A549 (cell line): ENCODE measurements at regions not wholly inside any gene's neighbourhood (a gene's known extent, or its start where the extent isn't known, plus 50 kb on each side); places are given as distances from the start of the nearest gene placed in this dataset.
A peak's percentile ranks its signal among the peaks of the same experiment; 100 is the strongest.

Experiments used
- ATAC-seq, 2 experiments: fragments of 200-7000 bp in 1 of 2; fragments of >200 bp in 1 of 2; cut with Nextera tagmentation in 1 of 2; cut with Tn5 transposase in 1 of 2; 3 replicates each; pipeline versions ENCODE4 v1.8.0 to v1.9.1; 2018 to 2020; ENCODE audit warnings: mild to moderate bottlenecking in 1 of 2, moderate library complexity in 1 of 2
- CTCF ChIA-PET: fragments of 300-600 bp; sonication (Branson Sonifier 250); formaldehyde crosslinking; extraction: SDS; loops from one replicate; lab custom pipeline; 2021; ENCODE audit warnings: antibody characterized with exemption, inconsistent platforms; lab: Yijun Ruan, JAX
- POLR2A ChIA-PET: fragments of 350-600 bp; formaldehyde crosslinking; extraction: SDS; loops from one replicate; lab custom pipeline; 2021; ENCODE audit warnings: antibody characterized with exemption, inconsistent platforms; lab: Yijun Ruan, JAX
- DNase-seq, 2 experiments: peaks; one replicate each; pipeline versions ENCODE4 v3.0.0 to v3.0.0-alpha.2; 2011 to 2016; ENCODE audit warnings: low read depth in 1 of 2, low spot score in 1 of 2
- FAIRE-seq: peaks from 2 replicates; lab custom pipeline; 2011; peaks lifted over from hg19 to GRCh38; lab: Jason Lieb, UNC
- H3K27ac ChIP-seq, 2 experiments: fragments of >200 bp; sonication (Bioruptor Twin); formaldehyde crosslinking; 3 replicates each; pipeline ENCODE4 v1.5.1; 2016 to 2017
- H3K4me1 ChIP-seq: fragments of >200 bp; sonication (Bioruptor Twin); formaldehyde crosslinking; 3 replicates; pipeline ENCODE4 v1.6.1; 2016
- H3K4me2 ChIP-seq: fragments of >200 bp; sonication (Bioruptor Twin); formaldehyde crosslinking; 3 replicates; pipeline ENCODE4 v1.6.1; 2016
- H3K4me3 ChIP-seq: fragments of >200 bp; sonication (Bioruptor Twin); formaldehyde crosslinking; 3 replicates; pipeline ENCODE4 v1.5.1; 2016
- H3K9me3 ChIP-seq: fragments of >200 bp; sonication (Bioruptor Twin); formaldehyde crosslinking; 3 replicates; pipeline ENCODE4 v1.6.1; 2016
- BHLHE40 ChIP-seq: IDR thresholded peaks from 2 replicates; pipeline ENCODE4 v1.6.1; 2012; ENCODE audit warnings: low read depth, low read length, inconsistent platforms
- CBX2 ChIP-seq: fragments of 200-600 bp; sonication (generic); IDR thresholded peaks from 2 replicates; pipeline ENCODE4 v1.6.1; 2016; ENCODE audit warnings: low read depth, mild to moderate bottlenecking, borderline replicate concordance
- CEBPB ChIP-seq, 2 experiments: fragments of >200 bp in 1 of 2; sonication (Bioruptor Twin) in 1 of 2; formaldehyde crosslinking in 1 of 2; IDR thresholded peaks; 2 replicates each; pipeline ENCODE4 v1.6.1; 2012 to 2016
- CHD2 ChIP-seq: fragments of 150-350 bp; IDR thresholded peaks from 2 replicates; pipeline ENCODE4 v1.6.1; 2014; ENCODE audit warnings: low read length; ENCODE audit not compliant: partially characterized antibody
- FOSL2 ChIP-seq, 2 experiments: fragments of 450-650 bp in 1 of 2; fragments of >200 bp in 1 of 2; sonication (Bioruptor Twin) in 1 of 2; formaldehyde crosslinking; IDR thresholded peaks; 2 replicates each; pipeline versions ENCODE4 v1.5.0 to v1.6.1; 2016 to 2020; ENCODE audit warnings: mild to moderate bottlenecking in 1 of 2, moderate library complexity in 1 of 2
- HDAC2 ChIP-seq: fragments of 200-600 bp; sonication (generic); IDR thresholded peaks from 2 replicates; pipeline ENCODE4 v1.6.1; 2016
- HOXA7 ChIP-seq: fragments of 250-450 bp; sonication (Bioruptor Pico); IDR thresholded peaks from 2 replicates; pipeline ENCODE4 v1.5.0; 2020; ENCODE audit warnings: mild to moderate bottlenecking, moderate library complexity
- HOXB5 ChIP-seq: fragments of 250-450 bp; sonication (Bioruptor Pico); IDR thresholded peaks from 2 replicates; pipeline ENCODE4 v1.5.0; 2020; ENCODE audit warnings: mild to moderate bottlenecking, moderate library complexity
- KDM5A ChIP-seq: fragments of 200-600 bp; sonication (generic); IDR thresholded peaks from 2 replicates; pipeline ENCODE4 v1.6.1; 2016; ENCODE audit warnings: antibody characterized with exemption, mild to moderate bottlenecking
- MAFK ChIP-seq: fragments of 450-650 bp; IDR thresholded peaks from 2 replicates; pipeline ENCODE4 v1.6.1; 2014; ENCODE audit not compliant: partially characterized antibody
- MAZ ChIP-seq: fragments of 150-350 bp; IDR thresholded peaks from 2 replicates; pipeline ENCODE4 v1.6.1; 2014; ENCODE audit warnings: antibody characterized with exemption, low read depth, low read length, borderline replicate concordance
- MYC ChIP-seq: IDR thresholded peaks from 2 replicates; pipeline ENCODE4 v1.6.1; 2012; ENCODE audit warnings: mild to moderate bottlenecking, inconsistent platforms, low read length, improper control_type of control experiment, borderline replicate concordance
- PHF8 ChIP-seq: fragments of 200-600 bp; sonication (generic); IDR thresholded peaks from 2 replicates; pipeline ENCODE4 v1.6.1; 2016; ENCODE audit warnings: low read depth, mild to moderate bottlenecking, antibody characterized with exemption, moderate library complexity, borderline replicate concordance
- POLR2A ChIP-seq: IDR thresholded peaks from 2 replicates; pipeline ENCODE4 v1.6.1; 2012; ENCODE audit warnings: mild to moderate bottlenecking, low read length
- POLR2AphosphoS2 ChIP-seq: conservative IDR thresholded peaks from 2 replicates; pipeline ENCODE4 v1.6.1; 2012; ENCODE audit warnings: low read length, improper control_type of control experiment, inconsistent platforms
- RAD21 ChIP-seq, 2 experiments: fragments of >200 bp in 1 of 2; sonication (Bioruptor Twin) in 1 of 2; formaldehyde crosslinking in 1 of 2; IDR thresholded peaks in 1 of 2; conservative IDR thresholded peaks in 1 of 2; 2 replicates in 1 of 2; 3 replicates in 1 of 2; pipeline ENCODE4 v1.6.1; 2012 to 2018; ENCODE audit warnings: inconsistent platforms in 1 of 2
- RNF2 ChIP-seq: fragments of 200-600 bp; sonication (generic); IDR thresholded peaks from 2 replicates; pipeline ENCODE4 v1.6.1; 2016; ENCODE audit warnings: low read depth, mild to moderate bottlenecking, antibody characterized with exemption, moderate library complexity, borderline replicate concordance
- SMC3 ChIP-seq: fragments of >200 bp; sonication (Bioruptor Twin); formaldehyde crosslinking; IDR thresholded peaks from 3 replicates; pipeline ENCODE4 v1.6.1; 2018; ENCODE audit warnings: inconsistent platforms
- SREBF2 ChIP-seq: fragments of 450-650 bp; IDR thresholded peaks from 2 replicates; pipeline ENCODE4 v1.6.1; 2014; ENCODE audit warnings: mild to moderate bottlenecking, moderate library complexity
- TP53 ChIP-seq: fragments of 250-450 bp; sonication (Bioruptor Pico); IDR thresholded peaks from 2 replicates; pipeline ENCODE4 v1.5.0; 2021; ENCODE audit warnings: mild to moderate bottlenecking, moderate library complexity
- ZC3H11A ChIP-seq: fragments of 450-650 bp; IDR thresholded peaks from 2 replicates; pipeline ENCODE4 v1.6.1; 2014; ENCODE audit warnings: antibody characterized with exemption, mild to moderate bottlenecking
- ZNF302 ChIP-seq: fragments of 250-450 bp; sonication (Bioruptor Pico); IDR thresholded peaks from 2 replicates; pipeline ENCODE4 v1.9.0; 2021; ENCODE audit warnings: inconsistent platforms, mild to moderate bottlenecking, moderate library complexity
- WGBS: methylation state at CpG from one replicate; pipeline ENCODE4 v1.1.6; 2017; ENCODE audit errors: missing lambda C conversion rate; 5-methylcytosine and 5-hydroxymethylcytosine counted together
- TF ChIP-seq, protein P1 (sequence below): fragments of >200 bp; sonication (Bioruptor Twin); formaldehyde crosslinking; IDR thresholded peaks from 3 replicates; pipeline ENCODE4 v1.5.1; 2016
- TF ChIP-seq, protein P2 (sequence below): IDR thresholded peaks from 2 replicates; pipeline ENCODE4 v1.6.1; 2012; ENCODE audit warnings: low read depth, borderline replicate concordance
- TF ChIP-seq, protein P3 (sequence below): fragments of 150-350 bp; IDR thresholded peaks from 2 replicates; pipeline ENCODE4 v1.6.1; 2014; ENCODE audit warnings: low read depth, mild to moderate bottlenecking, low read length

DNA sequence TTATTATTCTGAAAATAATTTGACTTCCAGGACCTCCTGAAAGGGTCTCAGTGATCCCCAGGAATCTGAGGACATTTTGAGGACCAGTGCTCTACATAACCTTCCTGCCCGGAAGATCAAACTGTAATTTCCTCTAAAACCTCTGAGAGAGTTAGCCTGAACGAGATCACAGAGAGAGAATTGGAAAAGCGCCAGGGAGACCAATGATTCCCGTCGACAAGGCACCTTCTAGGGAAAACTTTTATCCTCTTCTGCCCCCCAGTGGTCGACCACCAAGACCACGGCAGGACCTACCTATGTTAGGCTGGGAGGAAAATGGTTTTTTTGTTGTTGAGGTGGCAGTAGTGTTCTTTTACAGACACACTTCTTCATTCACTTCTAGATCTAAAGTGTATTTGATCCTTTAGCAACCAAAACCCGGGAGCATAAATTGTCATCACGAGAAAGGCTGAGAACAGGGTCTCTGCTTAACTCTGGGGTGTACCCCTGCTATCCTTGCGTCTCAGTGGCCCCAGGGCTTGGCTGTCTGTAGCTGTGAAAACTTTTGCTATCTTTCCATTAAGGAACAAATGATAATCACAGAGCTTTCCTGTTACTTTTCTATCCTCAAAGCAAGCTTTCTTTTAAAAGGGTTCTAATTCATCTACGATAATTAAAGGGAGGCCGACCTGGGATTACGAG is 62.9 kb upstream of the NID2 start (continued):
- TF ChIP-seq KDM5A: no peak
- TF ChIP-seq, protein P1, sequence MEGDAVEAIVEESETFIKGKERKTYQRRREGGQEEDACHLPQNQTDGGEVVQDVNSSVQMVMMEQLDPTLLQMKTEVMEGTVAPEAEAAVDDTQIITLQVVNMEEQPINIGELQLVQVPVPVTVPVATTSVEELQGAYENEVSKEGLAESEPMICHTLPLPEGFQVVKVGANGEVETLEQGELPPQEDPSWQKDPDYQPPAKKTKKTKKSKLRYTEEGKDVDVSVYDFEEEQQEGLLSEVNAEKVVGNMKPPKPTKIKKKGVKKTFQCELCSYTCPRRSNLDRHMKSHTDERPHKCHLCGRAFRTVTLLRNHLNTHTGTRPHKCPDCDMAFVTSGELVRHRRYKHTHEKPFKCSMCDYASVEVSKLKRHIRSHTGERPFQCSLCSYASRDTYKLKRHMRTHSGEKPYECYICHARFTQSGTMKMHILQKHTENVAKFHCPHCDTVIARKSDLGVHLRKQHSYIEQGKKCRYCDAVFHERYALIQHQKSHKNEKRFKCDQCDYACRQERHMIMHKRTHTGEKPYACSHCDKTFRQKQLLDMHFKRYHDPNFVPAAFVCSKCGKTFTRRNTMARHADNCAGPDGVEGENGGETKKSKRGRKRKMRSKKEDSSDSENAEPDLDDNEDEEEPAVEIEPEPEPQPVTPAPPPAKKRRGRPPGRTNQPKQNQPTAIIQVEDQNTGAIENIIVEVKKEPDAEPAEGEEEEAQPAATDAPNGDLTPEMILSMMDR: peak; percentile 74

DNA sequence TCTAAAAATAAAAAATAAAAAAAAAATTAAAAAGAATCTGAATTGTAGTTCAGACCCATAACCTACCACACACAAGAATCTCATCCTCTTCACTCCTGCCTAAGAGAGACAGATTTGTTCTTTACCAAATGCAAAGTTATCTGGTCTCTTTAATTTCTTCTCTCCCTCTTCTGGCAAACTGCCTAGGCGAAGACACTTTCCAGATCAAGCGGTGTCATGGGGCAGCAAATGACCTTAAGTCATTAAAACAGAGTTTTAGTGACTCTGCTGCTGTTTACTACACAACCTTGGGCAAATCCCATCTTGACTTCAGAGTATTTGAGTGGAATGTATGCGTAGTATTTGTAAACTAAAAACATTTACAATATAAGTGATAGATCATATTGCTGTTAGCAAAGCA is 60.9 kb upstream of the NID2 start:
- no peak overlapping the region for H3K27ac ChIP-seq
- WGBS: 56% methylated on average over 3 of the region's 3 CpGs
- ChIA-PET CTCF (interaction anchor here (1.3 to 5.7 kb wide), 3 partner anchors 82 to 85 kb away, joined by 3 to 68 read pairs (median 3); no protein-coding TSS in a partner anchor), POLR2A (no interaction called here)
- TF ChIP-seq SMC3 (no peak), CEBPB (IDR thresholded peaks at IDR 0.05) (no peak), POLR2AphosphoS2 (no peak), HOXA7 (CRISPR knock-in tag) (no peak), CBX2 (no peak), RAD21 (conservative IDR thresholded peaks at IDR 0.05 in 1 of 2, IDR thresholded peaks at IDR 0.05 in 1 of 2) (no peak), SREBF2 (no peak), ZNF302 (no peak), MAFK (no peak), MYC (no peak), KDM5A (no peak), HOXB5 (CRISPR knock-in tag) (no peak), MAZ (no peak), POLR2A (no peak), HDAC2 (no peak)
- TF ChIP-seq, protein P1: no peak
- TF ChIP-seq, protein P2, sequence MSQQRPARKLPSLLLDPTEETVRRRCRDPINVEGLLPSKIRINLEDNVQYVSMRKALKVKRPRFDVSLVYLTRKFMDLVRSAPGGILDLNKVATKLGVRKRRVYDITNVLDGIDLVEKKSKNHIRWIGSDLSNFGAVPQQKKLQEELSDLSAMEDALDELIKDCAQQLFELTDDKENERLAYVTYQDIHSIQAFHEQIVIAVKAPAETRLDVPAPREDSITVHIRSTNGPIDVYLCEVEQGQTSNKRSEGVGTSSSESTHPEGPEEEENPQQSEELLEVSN: no peak
- TF ChIP-seq, protein P3, sequence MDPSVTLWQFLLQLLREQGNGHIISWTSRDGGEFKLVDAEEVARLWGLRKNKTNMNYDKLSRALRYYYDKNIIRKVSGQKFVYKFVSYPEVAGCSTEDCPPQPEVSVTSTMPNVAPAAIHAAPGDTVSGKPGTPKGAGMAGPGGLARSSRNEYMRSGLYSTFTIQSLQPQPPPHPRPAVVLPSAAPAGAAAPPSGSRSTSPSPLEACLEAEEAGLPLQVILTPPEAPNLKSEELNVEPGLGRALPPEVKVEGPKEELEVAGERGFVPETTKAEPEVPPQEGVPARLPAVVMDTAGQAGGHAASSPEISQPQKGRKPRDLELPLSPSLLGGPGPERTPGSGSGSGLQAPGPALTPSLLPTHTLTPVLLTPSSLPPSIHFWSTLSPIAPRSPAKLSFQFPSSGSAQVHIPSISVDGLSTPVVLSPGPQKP: no peak
- TF ChIP-seq, all 56 proteins: peak for 0
- Histone ChIP-seq H3K9me3 (peaks cover 6% of the 10 kb centered on the region; the same call in 2 of the 3 replicates), H3K4me3 (no peak overlapping the region), H3K4me1 (peaks cover 15% of the 10 kb centered on the region), H3K4me2 (no peak overlapping the region)
- DNase-seq: no peak
- ATAC-seq: no peak
- no peak for FAIRE-seq

DNA sequence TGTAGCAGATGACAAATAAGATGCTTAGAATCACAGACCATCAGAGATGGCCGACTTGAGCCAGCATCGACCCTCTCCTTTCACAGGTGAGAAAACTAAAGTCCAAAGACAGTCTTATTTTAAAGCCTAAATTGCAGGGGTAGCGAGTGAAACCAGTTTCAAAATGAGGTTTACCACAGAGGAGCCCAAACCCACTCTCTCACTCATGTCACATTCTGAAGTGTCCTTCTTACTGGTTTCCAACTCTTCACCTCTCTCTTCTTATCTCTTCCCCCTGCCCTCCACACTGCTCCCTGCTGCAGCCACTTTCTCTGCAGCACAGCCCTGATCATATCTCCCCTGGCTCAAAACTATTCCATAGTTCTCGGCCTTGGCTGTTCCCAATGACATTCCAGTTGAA is 57.0 kb upstream of the NID2 start:
- no peak for FAIRE-seq

More for the DNA sequence above, 57.0 kb upstream of the NID2 start:
- ChIA-PET CTCF (interaction anchor here (1.0 to 1.7 kb wide), 2 partner anchors 42 to 130 kb away, joined by 4 read pairs; no protein-coding TSS in a partner anchor), POLR2A (no interaction called here)
- Histone ChIP-seq H3K4me2 (no peak overlapping the region), H3K27ac (peak overlapping the region; percentile 7 to 40; a peak in 3 of 6 replicates), H3K4me3 (no peak overlapping the region), H3K4me1 (peaks cover 12% of the 10 kb centered on the region; the same call in 2 of the 3 replicates), H3K9me3 (no peaks in the 10 kb centered on the region)
- TF ChIP-seq CHD2 (no peak), POLR2AphosphoS2 (no peak), RNF2 (no peak), SMC3 (no peak), FOSL2 (IDR thresholded peaks at IDR 0.05) (no peak), FOSL2 (CRISPR knock-in tag; IDR thresholded peaks at IDR 0.05) (no peak), ZC3H11A (no peak), HOXB5 (CRISPR knock-in tag) (no peak), BHLHE40 (no peak), HDAC2 (no peak), PHF8 (no peak), MYC (no peak), TP53 (CRISPR knock-in tag) (no peak), RAD21 (conservative IDR thresholded peaks at IDR 0.05 in 1 of 2, IDR thresholded peaks at IDR 0.05 in 1 of 2) (no peak)
- TF ChIP-seq, protein P2: no peak
- ATAC-seq (no peak), DNase-seq (no peak)
- WGBS: 56% methylated on average over 4 of the region's 4 CpGs
